Colon (tissue), 2 donors: ENCODE measurements at regions not wholly inside any gene's neighbourhood (a gene's known extent, or its start where the extent isn't known, plus 50 kb on each side); places are given as distances from the start of the nearest gene placed in this dataset.
"Not testable (repeated sequence)": the region's sequence is repeated elsewhere in the genome, so short reads cannot be mapped to it uniquely, and the experiment has no call there.

Experiments used
- FAIRE-seq: peaks from 2 replicates; lab custom pipeline; 2012; peaks lifted over from hg19 to GRCh38; lab: Jason Lieb, UNC
- donor health status: control.
- donor health status: control.

- no peak for FAIRE-seq
Observed at GRCh38 chr3:161694682-161695564, 198.3 kb downstream of the OTOL1 start.

GRCh38 chr3:161695811-161696210, 199.2 kb downstream of the OTOL1 start:
- no peak for FAIRE-seq

GRCh38 chr3:161700998-161701397, 204.4 kb downstream of the OTOL1 start:
- FAIRE-seq = no peak

- not testable (repeated sequence) for FAIRE-seq
Observed at GRCh38 chr3:161707253-161707652, 210.6 kb downstream of the OTOL1 start.

- no peak for FAIRE-seq
Observed at GRCh38 chr3:161713731-161714130, 217.1 kb downstream of the OTOL1 start.

GRCh38 chr3:161731968-161732367, 235.4 kb downstream of the OTOL1 start:
- no peak for FAIRE-seq

GRCh38 chr3:161737171-161737570, 240.6 kb downstream of the OTOL1 start:
- FAIRE-seq = no peak

- FAIRE-seq = no peak
Observed at GRCh38 chr3:161740421-161740820, 243.8 kb downstream of the OTOL1 start.

GRCh38 chr3:161744366-161744765, 247.8 kb downstream of the OTOL1 start:
- FAIRE-seq = no peak

- FAIRE-seq = no peak
Observed at GRCh38 chr3:161745741-161746140, 249.1 kb downstream of the OTOL1 start.

- no peak for FAIRE-seq
Observed at GRCh38 chr3:161748049-161748448, 251.4 kb downstream of the OTOL1 start.

- no peak for FAIRE-seq
Observed at GRCh38 chr3:161754420-161755053, 257.9 kb downstream of the OTOL1 start.

- no peak for FAIRE-seq
Observed at GRCh38 chr3:161759444-161759843, 262.8 kb downstream of the OTOL1 start.

- FAIRE-seq = no peak
Observed at GRCh38 chr3:161766331-161766730, 269.7 kb downstream of the OTOL1 start.

- FAIRE-seq = no peak
Observed at GRCh38 chr3:161770484-161771386, 274.1 kb downstream of the OTOL1 start.

- FAIRE-seq = no peak
Observed at GRCh38 chr3:161781381-161781780, 284.8 kb downstream of the OTOL1 start.

- no peak for FAIRE-seq
Observed at GRCh38 chr3:161793194-161793930, 296.8 kb downstream of the OTOL1 start.

GRCh38 chr3:161794551-161794950, 297.9 kb downstream of the OTOL1 start:
- no peak for FAIRE-seq

- FAIRE-seq = no peak
Observed at GRCh38 chr3:161796312-161796711, 299.7 kb downstream of the OTOL1 start.

GRCh38 chr3:161796780-161797179, 300.2 kb downstream of the OTOL1 start:
- no peak for FAIRE-seq

GRCh38 chr3:161798016-161798415, 301.4 kb downstream of the OTOL1 start:
- FAIRE-seq = no peak
